Adipocyte (in vitro differentiated cells): ENCODE measurements at regions not wholly inside any gene's neighbourhood (a gene's known extent, or its start where the extent isn't known, plus 50 kb on each side); places are given as distances from the start of the nearest gene placed in this dataset.
"Not testable (repeated sequence)": the region's sequence is repeated elsewhere in the genome, so short reads cannot be mapped to it uniquely, and the experiment has no call there.

Experiments
- DNase-seq: peaks from one replicate; pipeline ENCODE4 v3.0.0-alpha.2; 2015; ENCODE audit warnings: low read depth
- H3K27me3 ChIP-seq: replicated peaks from 2 replicates; pipeline ENCODE4 v1.7.0; 2013; ENCODE audit warnings: mild to moderate bottlenecking, low read length, moderate library complexity; ENCODE audit not compliant: control insufficient read depth, insufficient read depth
- H3K36me3 ChIP-seq: 2 replicates; pipeline ENCODE4 v1.7.0; 2013; ENCODE audit warnings: low read length, mild to moderate bottlenecking, moderate library complexity; ENCODE audit not compliant: control insufficient read depth, insufficient read depth, severe bottlenecking
- H3K4me1 ChIP-seq: 2 replicates; pipeline ENCODE4 v1.7.0; 2013; ENCODE audit warnings: mild to moderate bottlenecking, low read length, moderate library complexity; ENCODE audit not compliant: control insufficient read depth, insufficient read depth
- H3K4me3 ChIP-seq: 2 replicates; pipeline ENCODE4 v1.7.0; 2013; ENCODE audit warnings: mild to moderate bottlenecking, low read length, moderate library complexity
- H3K9ac ChIP-seq: 2 replicates; pipeline ENCODE4 v1.7.0; 2013; ENCODE audit warnings: mild to moderate bottlenecking, low read length, moderate library complexity
- H3K9me3 ChIP-seq: 2 replicates; pipeline ENCODE4 v1.7.0; 2013; ENCODE audit warnings: mild to moderate bottlenecking, low read length, moderate library complexity; ENCODE audit not compliant: control insufficient read depth

DNA sequence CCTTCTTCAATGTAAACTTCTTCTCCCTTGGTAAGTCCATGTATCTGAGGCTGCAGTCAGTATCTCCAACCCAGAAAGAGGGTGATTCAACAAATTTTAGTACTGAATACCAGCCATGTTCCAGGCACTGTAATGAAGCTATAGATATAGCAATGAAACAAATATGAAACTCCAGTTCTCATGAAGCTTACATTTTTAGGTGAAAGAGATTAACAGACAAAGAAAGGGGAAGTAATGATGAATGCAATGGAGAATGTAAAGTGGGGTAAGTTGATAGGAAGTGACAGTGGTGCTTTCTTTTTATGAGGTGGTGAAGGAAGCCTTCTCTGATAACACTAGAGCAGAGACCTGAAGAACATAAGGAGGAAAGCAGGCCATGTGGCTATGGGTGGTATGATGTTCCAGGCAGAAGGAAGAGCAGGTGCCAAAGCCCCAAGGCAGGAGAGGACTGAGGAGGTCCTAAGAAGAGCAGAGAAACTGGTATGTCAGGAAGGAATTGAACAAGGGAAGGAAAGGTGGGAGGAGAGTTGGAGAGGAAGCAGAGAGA is 143.6 kb downstream of the TFAP2B start:
- Histone ChIP-seq H3K36me3 (no peaks in the 10 kb centered on the region), H3K9ac (no peak overlapping the region), H3K27me3 (peaks cover 5% of the 10 kb centered on the region), H3K4me3 (no peak overlapping the region), H3K4me1 (no peaks in the 10 kb centered on the region), H3K9me3 (no peaks in the 10 kb centered on the region)
- no peak for DNase-seq

DNA sequence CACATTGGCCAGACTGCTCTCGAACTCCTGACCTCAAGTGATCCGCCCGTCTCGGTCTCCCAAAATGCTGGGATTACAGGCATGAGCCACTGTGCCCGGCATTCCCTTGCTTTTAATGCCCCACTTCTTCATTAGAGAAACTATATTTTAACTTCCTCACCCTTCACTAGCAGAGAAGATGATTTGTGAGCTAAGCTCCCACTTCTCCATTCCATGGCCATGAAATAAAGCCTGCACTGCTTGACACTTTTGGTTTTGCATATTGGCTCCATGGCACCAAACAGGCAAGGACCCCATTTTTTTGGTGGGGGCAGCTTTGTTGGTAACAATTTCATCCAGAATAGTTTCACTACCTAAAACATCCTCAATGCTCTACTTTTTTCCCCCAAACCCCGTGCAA is 145.3 kb downstream of the TFAP2B start:
- no peak overlapping the region for H3K9ac ChIP-seq
- no peaks in the 10 kb centered on the region for H3K9me3 ChIP-seq
- peaks cover 5% of the 10 kb centered on the region for H3K27me3 ChIP-seq
- no peak for DNase-seq
- H3K36me3 ChIP-seq, result no peaks in the 10 kb centered on the region
- H3K4me1 ChIP-seq, result no peaks in the 10 kb centered on the region
- no peak overlapping the region for H3K4me3 ChIP-seq

DNA sequence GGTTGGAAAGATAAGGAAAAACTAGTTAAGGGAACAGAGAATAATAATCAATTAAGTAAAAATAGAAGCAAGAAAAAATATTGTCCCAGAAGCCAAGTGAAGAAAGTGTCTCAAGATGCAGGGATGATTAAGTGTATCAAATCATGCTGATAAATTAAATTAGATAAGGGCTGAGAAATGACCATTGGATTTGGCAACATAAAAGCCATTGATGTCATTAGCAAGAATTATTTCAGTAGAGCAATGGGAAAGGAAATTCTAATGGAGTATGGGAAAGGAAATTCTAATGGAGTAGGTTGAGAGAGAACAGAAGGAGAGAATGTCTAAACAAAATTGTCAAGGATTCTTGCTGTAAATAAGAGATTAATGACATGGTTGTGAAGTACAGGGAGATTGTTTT is 146.8 kb downstream of the TFAP2B start:
- H3K36me3 ChIP-seq, result no peaks in the 10 kb centered on the region
- DNase-seq, result no peak
- peaks cover 5% of the 10 kb centered on the region for H3K27me3 ChIP-seq
- no peaks in the 10 kb centered on the region for H3K9me3 ChIP-seq
- H3K4me1 ChIP-seq, result no peaks in the 10 kb centered on the region
- H3K9ac ChIP-seq, result no peak overlapping the region
- no peak overlapping the region for H3K4me3 ChIP-seq

DNA sequence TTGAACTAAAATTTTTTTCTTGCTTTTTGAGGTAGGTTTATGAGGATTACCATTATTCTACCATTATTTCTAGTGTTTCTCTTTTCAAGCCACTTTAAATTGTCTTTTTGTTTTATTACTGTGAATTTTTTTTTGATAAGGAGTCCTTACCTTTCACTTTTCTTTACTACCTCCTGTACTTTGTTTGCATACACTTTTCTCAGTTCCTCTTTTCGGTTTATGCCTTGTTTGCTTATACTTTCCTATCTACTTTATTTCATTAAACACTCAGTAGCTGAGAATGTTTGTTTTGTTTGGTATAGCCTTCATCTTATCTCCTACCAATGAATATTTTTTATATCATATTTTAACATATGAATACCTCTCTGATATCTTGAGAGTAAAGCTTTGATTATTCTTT is 147.9 kb downstream of the TFAP2B start:
- no peak overlapping the region for H3K9ac ChIP-seq
- peaks cover 5% of the 10 kb centered on the region for H3K27me3 ChIP-seq
- no peaks in the 10 kb centered on the region for H3K36me3 ChIP-seq
- H3K9me3 ChIP-seq, result no peaks in the 10 kb centered on the region
- H3K4me1 ChIP-seq, result no peaks in the 10 kb centered on the region
- no peak for DNase-seq
- no peak overlapping the region for H3K4me3 ChIP-seq

DNA sequence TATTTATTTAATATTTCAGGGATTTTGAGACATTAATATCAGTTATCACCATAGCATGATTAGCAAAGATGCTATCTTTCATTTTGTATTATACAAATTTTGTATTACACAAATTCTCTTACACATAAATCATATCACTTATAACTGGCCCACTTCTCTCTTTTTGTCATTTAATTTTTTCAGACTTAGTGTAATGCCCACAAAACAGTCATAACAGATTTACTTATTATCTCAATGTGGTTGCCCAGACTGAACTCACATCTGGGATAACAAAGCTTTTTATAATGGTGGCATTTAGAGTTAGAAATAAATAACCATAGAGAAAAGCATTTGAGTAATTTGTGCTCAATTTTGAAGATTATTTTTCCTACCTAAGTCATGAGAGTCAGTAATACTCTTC is 148.3 kb downstream of the TFAP2B start:
- Histone ChIP-seq H3K36me3 (no peaks in the 10 kb centered on the region), H3K9me3 (no peaks in the 10 kb centered on the region), H3K9ac (no peak overlapping the region), H3K4me3 (no peak overlapping the region), H3K27me3 (peaks cover 5% of the 10 kb centered on the region), H3K4me1 (no peaks in the 10 kb centered on the region)
- DNase-seq, result no peak

DNA sequence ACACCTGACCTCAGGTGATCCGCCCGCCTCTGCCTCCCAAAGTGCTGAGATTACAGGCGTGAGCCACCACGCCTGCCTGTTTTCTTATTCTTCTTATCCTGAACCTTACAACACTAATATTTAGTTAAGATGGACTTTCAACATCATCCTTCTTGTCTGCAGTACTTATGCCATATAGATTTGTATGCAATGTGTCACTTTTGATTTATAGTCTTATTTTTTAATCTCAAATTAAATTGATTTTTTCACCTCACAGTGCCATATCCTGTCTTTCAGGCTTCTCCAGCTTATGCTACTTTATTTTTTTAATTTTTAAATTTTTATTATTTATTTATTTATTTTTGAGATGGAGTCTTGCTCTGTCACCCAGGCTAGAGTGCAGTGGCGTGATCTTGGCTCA is 149.6 kb downstream of the TFAP2B start:
- H3K4me1 ChIP-seq, H3K27me3 ChIP-seq, DNase-seq, H3K4me3 ChIP-seq, H3K9me3 ChIP-seq, H3K36me3 ChIP-seq, H3K9ac ChIP-seq: not testable (repeated sequence)

DNA sequence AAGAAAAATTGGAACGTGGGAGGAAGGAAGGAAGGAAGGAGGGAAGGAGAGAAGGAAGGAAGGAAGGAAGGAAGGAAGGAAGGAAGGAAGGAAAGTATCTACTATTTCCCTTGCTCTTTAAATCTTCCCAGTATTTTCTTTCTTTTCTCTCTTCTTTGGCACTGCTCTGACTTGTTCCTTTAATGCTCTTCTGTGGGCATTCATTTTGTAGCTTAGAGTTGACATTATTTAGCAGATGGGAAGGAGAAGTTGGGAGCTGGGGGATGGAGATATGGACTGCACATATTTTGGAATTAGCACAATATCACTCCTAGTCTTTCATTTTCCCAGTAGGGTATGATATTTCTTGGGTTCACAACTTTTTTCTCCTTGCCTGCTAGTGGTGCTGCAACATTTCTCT is 152.2 kb downstream of the TFAP2B start:
- no peak overlapping the region for H3K9ac ChIP-seq
- H3K27me3 ChIP-seq, result no peaks in the 10 kb centered on the region
- no peaks in the 10 kb centered on the region for H3K9me3 ChIP-seq
- DNase-seq, result no peak
- H3K36me3 ChIP-seq, result no peaks in the 10 kb centered on the region
- no peaks in the 10 kb centered on the region for H3K4me1 ChIP-seq
- H3K4me3 ChIP-seq, result no peak overlapping the region

DNA sequence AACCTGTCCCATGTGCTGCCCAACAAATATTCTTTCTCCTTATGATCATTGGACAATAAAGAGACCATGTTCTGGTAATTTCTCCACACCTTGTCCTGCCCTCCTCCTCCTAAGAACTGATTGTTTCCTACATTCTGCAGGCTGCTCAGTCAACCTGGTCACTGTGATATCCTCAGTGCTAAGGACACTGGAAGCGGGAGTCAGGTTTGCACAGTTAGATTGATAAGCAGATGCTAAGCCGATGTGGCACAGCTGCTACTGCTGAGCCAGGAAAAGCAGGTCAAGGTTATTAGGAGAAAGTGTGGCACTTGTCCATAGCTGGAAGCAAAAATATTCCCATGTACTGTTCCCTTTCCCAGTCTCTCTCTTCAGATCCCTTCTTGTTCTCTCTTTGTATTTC is 154.8 kb downstream of the TFAP2B start:
- Histone ChIP-seq H3K27me3 (no peaks in the 10 kb centered on the region), H3K4me1 (no peaks in the 10 kb centered on the region), H3K9ac (no peak overlapping the region), H3K4me3 (no peak overlapping the region), H3K36me3 (no peaks in the 10 kb centered on the region), H3K9me3 (no peaks in the 10 kb centered on the region)
- no peak for DNase-seq

DNA sequence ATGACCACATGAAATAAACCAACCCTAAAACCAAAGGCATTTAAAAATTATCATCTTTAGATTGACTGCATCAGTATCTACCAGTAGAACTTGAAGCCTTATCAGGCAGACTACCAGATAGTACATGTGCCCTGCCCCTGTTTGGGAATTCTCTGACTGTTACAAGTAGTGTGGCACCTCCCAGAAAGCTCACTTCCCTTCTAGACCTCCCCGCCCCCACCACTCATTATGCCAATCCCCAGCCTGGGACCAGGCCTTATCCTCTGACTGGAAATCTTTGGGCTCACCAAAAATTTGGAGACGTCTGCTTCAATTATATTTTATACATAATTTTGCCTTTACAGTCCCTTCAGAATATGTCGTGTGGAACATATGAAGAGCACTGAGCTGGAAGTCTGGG is 155.6 kb downstream of the TFAP2B start:
- H3K27me3 ChIP-seq, result no peaks in the 10 kb centered on the region
- no peaks in the 10 kb centered on the region for H3K4me1 ChIP-seq
- DNase-seq, result no peak
- no peaks in the 10 kb centered on the region for H3K9me3 ChIP-seq
- no peak overlapping the region for H3K9ac ChIP-seq
- H3K36me3 ChIP-seq, result no peaks in the 10 kb centered on the region
- no peak overlapping the region for H3K4me3 ChIP-seq

DNA sequence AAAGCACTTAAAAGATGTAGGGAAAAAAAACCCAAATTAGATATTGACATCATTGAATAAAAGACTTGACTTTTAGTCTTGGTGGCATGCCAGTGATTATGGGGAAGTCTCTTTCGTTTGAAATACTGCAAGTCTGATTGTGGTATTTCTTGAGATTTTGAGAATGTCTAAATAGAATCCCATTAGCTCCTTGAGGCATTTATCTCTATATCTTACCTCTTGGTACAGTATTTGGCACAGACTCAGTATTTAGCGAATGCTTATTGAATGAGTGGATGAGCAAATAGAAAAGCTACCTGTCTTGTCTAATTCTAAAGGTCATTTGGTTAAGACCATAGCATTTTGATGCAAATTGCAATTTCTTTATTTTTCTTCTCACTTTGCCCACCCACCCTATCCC is 156.5 kb downstream of the TFAP2B start:
- no peak overlapping the region for H3K9ac ChIP-seq
- no peaks in the 10 kb centered on the region for H3K4me1 ChIP-seq
- H3K36me3 ChIP-seq, result no peaks in the 10 kb centered on the region
- no peaks in the 10 kb centered on the region for H3K27me3 ChIP-seq
- no peaks in the 10 kb centered on the region for H3K9me3 ChIP-seq
- no peak for DNase-seq
- no peak overlapping the region for H3K4me3 ChIP-seq

DNA sequence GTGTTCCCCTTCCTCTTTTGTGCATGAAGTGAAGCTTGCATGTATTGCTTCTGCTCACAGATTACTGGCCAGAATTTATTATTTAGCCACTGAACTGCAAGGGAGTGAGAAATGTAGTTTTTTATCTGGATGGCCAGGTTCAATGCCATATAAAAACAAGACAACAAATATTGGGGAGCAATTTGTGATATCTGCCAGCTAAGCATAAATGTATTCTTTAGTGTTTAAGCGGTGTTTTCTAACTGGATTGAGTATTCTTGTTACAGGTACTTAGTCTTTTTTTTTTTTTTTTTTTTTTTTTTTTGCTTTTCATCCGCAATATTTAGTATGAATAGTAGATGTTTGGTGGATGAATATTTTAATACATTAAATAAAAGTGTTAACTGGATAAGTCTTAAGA is 158.2 kb downstream of the TFAP2B start:
- Histone ChIP-seq H3K9ac (no peak overlapping the region), H3K27me3 (no peaks in the 10 kb centered on the region), H3K4me1 (no peaks in the 10 kb centered on the region), H3K36me3 (no peaks in the 10 kb centered on the region), H3K9me3 (no peaks in the 10 kb centered on the region), H3K4me3 (no peak overlapping the region)
- DNase-seq, result no peak

DNA sequence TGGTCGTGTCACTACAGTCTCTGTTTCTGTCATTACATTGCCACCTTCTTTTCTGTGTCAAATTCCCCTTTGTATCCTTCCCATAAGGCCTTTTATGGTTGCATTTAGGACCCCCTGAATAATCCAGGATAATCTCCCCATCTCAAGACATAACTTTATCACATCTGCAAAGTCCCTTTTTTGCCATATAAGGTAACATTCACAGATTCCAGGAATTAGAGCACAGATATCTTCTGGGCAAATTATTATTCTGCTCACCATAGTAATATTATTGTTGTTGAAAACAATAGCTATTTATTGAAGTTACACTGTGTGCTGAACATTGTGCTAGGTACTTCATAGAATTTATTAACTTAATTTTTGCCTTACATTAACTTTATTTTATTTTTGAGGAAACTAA is 159.1 kb downstream of the TFAP2B start:
- no peak for DNase-seq
- Histone ChIP-seq H3K27me3 (no peaks in the 10 kb centered on the region), H3K9ac (no peak overlapping the region), H3K36me3 (no peaks in the 10 kb centered on the region), H3K4me3 (no peak overlapping the region), H3K9me3 (no peaks in the 10 kb centered on the region), H3K4me1 (no peaks in the 10 kb centered on the region)
